PFSK-1 (cell line): ENCODE measurements at regions not wholly inside any gene's neighbourhood (a gene's known extent, or its start where the extent isn't known, plus 50 kb on each side); places are given as distances from the start of the nearest gene placed in this dataset.

Experiments
- FOXP2 ChIP-seq: optimal IDR thresholded peaks from 2 replicates; pipeline ENCODE3; 2011; ENCODE audit warnings: borderline replicate concordance, control low read depth, inconsistent platforms; ENCODE audit not compliant: insufficient read depth; ENCODE audit errors: extremely low read length, extremely low read depth
- POLR2AphosphoS5 ChIP-seq: IDR thresholded peaks from 2 replicates; pipeline ENCODE4 v1.6.1; 2012; ENCODE audit warnings: low read depth, mild to moderate bottlenecking, control low read depth, low read length, moderate library complexity
- REST ChIP-seq, 2 experiments: IDR thresholded peaks; 2 replicates each; pipeline versions ENCODE4 v1.6.1 to v1.8.0; 2011 to 2012; ENCODE audit warnings: low read depth in 2 of 2, low read length in 2 of 2, control low read depth in 1 of 2, inconsistent platforms in 1 of 2, mild to moderate bottlenecking in 1 of 2, moderate library complexity in 1 of 2; ENCODE audit not compliant: insufficient read depth in 1 of 2
- SIN3A ChIP-seq: IDR thresholded peaks from 2 replicates; pipeline ENCODE4 v1.6.1; 2012; ENCODE audit warnings: mild to moderate bottlenecking, low read length, moderate library complexity, borderline replicate concordance; ENCODE audit not compliant: insufficient read depth
- TAF1 ChIP-seq: IDR thresholded peaks from 2 replicates; pipeline ENCODE4 v1.6.1; 2012; ENCODE audit warnings: low read length, control low read depth, borderline replicate concordance; ENCODE audit not compliant: insufficient read depth

GRCh38 chr6:91743756-91744155, 1156.9 kb upstream of the MAP3K7 start:
- no peak for TF ChIP-seq REST (IDR thresholded peaks at IDR 0.05; ENCODE audit: insufficient read depth in 1 of 2, low read depth in 2 of 2, low read length in 2 of 2)
- no peak for TF ChIP-seq TAF1
- no peak for TF ChIP-seq FOXP2
- TF ChIP-seq SIN3A: no peak
- TF ChIP-seq POLR2AphosphoS5: no peak

DNA sequence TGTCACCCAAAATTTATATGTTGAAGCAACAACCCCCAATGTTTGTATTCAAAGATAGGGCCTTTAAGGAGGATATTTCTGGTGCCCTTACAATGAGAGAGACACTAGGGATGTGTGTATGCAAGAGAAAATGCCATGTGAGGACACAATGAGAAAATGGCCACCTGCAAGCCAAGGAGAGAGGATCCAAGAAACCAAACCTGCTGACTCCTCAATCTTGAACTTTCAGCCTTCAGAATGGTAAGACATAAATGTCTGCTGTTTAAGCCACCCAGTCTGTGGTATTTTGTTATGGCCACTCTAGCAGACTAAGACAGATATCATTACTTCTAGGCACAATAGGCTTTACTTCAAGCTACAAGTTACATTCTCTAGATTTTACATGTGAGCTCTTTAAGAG, 1145.1 kb upstream of the MAP3K7 start:
- no peak for TF ChIP-seq POLR2AphosphoS5
- no peak for TF ChIP-seq FOXP2
- no peak for TF ChIP-seq TAF1
- no peak for TF ChIP-seq REST (IDR thresholded peaks at IDR 0.05; ENCODE audit: insufficient read depth in 1 of 2, low read depth in 2 of 2, low read length in 2 of 2)
- TF ChIP-seq SIN3A: no peak

GRCh38 chr6:91730710-91731109, 1143.8 kb upstream of the MAP3K7 start:
- TF ChIP-seq POLR2AphosphoS5 (no peak), SIN3A (no peak), REST (IDR thresholded peaks at IDR 0.05; ENCODE audit: insufficient read depth in 1 of 2, low read depth in 2 of 2, low read length in 2 of 2) (no peak), TAF1 (no peak), FOXP2 (no peak)

DNA sequence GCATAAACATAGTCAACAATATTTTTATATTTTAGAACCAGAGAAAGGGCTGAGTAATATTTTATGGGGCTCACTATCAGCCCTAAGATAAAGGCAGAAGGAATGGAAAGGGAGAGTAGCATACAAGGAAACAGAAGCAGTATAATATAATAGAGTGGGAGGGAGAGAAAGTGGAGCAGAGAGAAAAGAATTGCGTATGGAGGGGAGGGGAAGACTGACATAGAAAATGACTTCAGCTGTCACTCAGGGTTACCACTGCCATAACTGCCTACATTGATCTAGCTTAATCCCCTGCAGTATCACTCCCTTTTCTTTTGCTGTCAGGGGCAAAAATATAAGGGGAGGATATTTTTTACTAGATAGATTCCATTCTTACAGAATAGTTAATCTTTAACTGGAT, 1133.5 kb upstream of the MAP3K7 start:
- TF ChIP-seq FOXP2: no peak
- TF ChIP-seq POLR2AphosphoS5: no peak
- no peak for TF ChIP-seq REST (IDR thresholded peaks at IDR 0.05; ENCODE audit: insufficient read depth in 1 of 2, low read depth in 2 of 2, low read length in 2 of 2)
- TF ChIP-seq TAF1: no peak
- no peak for TF ChIP-seq SIN3A

DNA sequence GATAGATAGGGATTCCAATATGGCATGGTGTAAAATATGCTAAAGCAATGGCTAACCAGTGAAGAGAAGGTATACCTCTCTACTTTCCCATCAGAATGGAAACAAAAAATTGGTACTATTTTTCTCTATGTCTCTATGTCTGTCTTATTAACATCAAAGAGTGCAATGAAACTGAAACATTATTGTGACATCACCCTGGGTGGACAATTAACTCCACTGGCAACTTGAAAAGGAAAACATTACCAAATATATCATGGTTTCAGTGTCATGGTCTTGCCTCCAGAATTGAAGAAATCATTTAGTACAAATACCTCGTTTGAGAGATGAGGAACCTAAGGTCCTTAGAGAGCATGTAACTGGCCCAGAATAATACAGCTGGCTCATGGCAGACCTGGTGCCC, 1132.5 kb upstream of the MAP3K7 start:
- TF ChIP-seq POLR2AphosphoS5: no peak
- TF ChIP-seq SIN3A: no peak
- TF ChIP-seq FOXP2: no peak
- TF ChIP-seq TAF1: no peak
- TF ChIP-seq REST (IDR thresholded peaks at IDR 0.05; ENCODE audit: insufficient read depth in 1 of 2, low read depth in 2 of 2, low read length in 2 of 2): no peak
